Activated CD4-positive, alpha-beta T cell treated with anti-CD3 and anti-CD28 coated beads, Interleukin-2, amount 50 U/mL, for 48 hours (primary cell): ENCODE measurements at regions not wholly inside any gene's neighbourhood (a gene's known extent, or its start where the extent isn't known, plus 50 kb on each side); places are given as distances from the start of the nearest gene placed in this dataset.
"Not testable (repeated sequence)": the region's sequence is repeated elsewhere in the genome, so short reads cannot be mapped to it uniquely, and the experiment has no call there.

Experiments
- DNase-seq, 2 experiments: peaks; one replicate each; pipeline ENCODE4 v3.0.0-alpha.2; 2020

- no peak for DNase-seq
These were observed 151.1 kb upstream of the PRR20G start for GRCh38 chr3:127438951-127439350.

- DNase-seq: no peak
These were observed 150.5 kb upstream of the PRR20G start for GRCh38 chr3:127438371-127438770.

- DNase-seq: not testable (repeated sequence)
These were observed 147.5 kb upstream of the PRR20G start for GRCh38 chr3:127435299-127435698.

GRCh38 chr3:127431066-127431465 is 143.2 kb upstream of the PRR20G start:
- DNase-seq: no peak

- DNase-seq: no peak
These were observed 140.6 kb upstream of the PRR20G start for GRCh38 chr3:127428344-127428997.

- no peak for DNase-seq
These were observed 139.8 kb upstream of the PRR20G start for GRCh38 chr3:127427666-127428065.

- DNase-seq: no peak
These were observed 139.3 kb upstream of the PRR20G start for GRCh38 chr3:127427156-127427555.

- DNase-seq: no peak
These were observed 138.8 kb upstream of the PRR20G start for GRCh38 chr3:127426444-127427153.

GRCh38 chr3:127425505-127426443 is 137.9 kb upstream of the PRR20G start:
- no peak for DNase-seq

- DNase-seq: no peak
These were observed 137.1 kb upstream of the PRR20G start for GRCh38 chr3:127424766-127425504.

- no peak for DNase-seq
These were observed 136.3 kb upstream of the PRR20G start for GRCh38 chr3:127423856-127424765.

- no peak for DNase-seq
These were observed 135.0 kb upstream of the PRR20G start for GRCh38 chr3:127422663-127423375.

- DNase-seq: no peak
These were observed 134.3 kb upstream of the PRR20G start for GRCh38 chr3:127421943-127422662.

- DNase-seq: no peak
These were observed 133.0 kb upstream of the PRR20G start for GRCh38 chr3:127420829-127421228.

GRCh38 chr3:127419641-127420553 is 132.1 kb upstream of the PRR20G start:
- DNase-seq: no peak

- DNase-seq: no peak
These were observed 131.3 kb upstream of the PRR20G start for GRCh38 chr3:127419182-127419581.

- DNase-seq: no peak
These were observed 130.8 kb upstream of the PRR20G start for GRCh38 chr3:127418560-127419147.

GRCh38 chr3:127417709-127418559 is 130.1 kb upstream of the PRR20G start:
- DNase-seq: no peak
